ENCODE measurements at regions not wholly inside any gene's neighbourhood (a gene's known extent, or its start where the extent isn't known, plus 50 kb on each side); places are given as distances from the start of the nearest gene placed in this dataset.
"Not testable (repeated sequence)": the region's sequence is repeated elsewhere in the genome, so short reads cannot be mapped to it uniquely, and the experiment has no call there.

- Histone ChIP-seq H3K36me3 (ENCODE audit: low read depth, missing control alignments) (no peaks in the 10 kb centered on the region), H3K27ac (no peak overlapping the region), H3K27me3 (no peaks in the 10 kb centered on the region), H3K4me1 (no peaks in the 10 kb centered on the region), H3K4me3 (no peak overlapping the region), H3K9me3 (no peaks in the 10 kb centered on the region)
- intact Hi-C loops (cut with DNase I; ENCODE audit: low total_unique reads): no loop called here
- no peak for DNase-seq
- WGBS, 2 donors: 49 to 50% methylated on average over 13 of the region's 13 CpGs
- TF ChIP-seq POLR2A (IDR thresholded peaks at IDR 0.05) (no peak), CTCF (IDR thresholded peaks at IDR 0.05) (no peak)
Observed at GRCh38 chr12:9364224-9365176, 156.3 kb upstream of the PZP start.

DNA sequence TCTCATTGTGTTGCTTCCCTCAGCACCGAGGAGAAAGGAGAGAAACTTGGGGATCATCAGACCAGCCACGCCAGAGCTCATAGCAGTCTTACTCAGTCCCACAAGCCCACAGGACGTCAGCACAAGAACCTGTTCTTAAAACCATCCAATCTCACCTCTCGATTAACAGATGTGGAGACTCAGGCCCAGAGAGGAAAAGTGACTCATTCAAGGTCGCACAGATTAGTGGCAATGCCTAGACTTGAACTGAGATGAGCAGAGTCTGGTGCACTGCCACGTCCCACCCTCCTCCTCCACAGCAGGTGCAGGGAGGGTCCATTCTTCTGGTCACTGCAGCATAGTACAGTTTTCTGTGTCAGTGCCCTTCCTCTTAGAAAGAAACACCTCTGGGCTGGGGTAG is 154.9 kb upstream of the PZP start:
- Histone ChIP-seq H3K4me1 (no peaks in the 10 kb centered on the region), H3K9me3 (no peaks in the 10 kb centered on the region), H3K36me3 (ENCODE audit: low read depth, missing control alignments) (no peaks in the 10 kb centered on the region), H3K4me3 (no peak overlapping the region), H3K27me3 (no peaks in the 10 kb centered on the region), H3K27ac (no peak overlapping the region)
- TF ChIP-seq CTCF (IDR thresholded peaks at IDR 0.05) (no peak), POLR2A (IDR thresholded peaks at IDR 0.05) (no peak)
- 65 to 79% methylated on average over 6 of the region's 6 CpGs for WGBS, 2 donors
- intact Hi-C loops (cut with DNase I; ENCODE audit: low total_unique reads): no loop called here
- no peak for DNase-seq

DNA sequence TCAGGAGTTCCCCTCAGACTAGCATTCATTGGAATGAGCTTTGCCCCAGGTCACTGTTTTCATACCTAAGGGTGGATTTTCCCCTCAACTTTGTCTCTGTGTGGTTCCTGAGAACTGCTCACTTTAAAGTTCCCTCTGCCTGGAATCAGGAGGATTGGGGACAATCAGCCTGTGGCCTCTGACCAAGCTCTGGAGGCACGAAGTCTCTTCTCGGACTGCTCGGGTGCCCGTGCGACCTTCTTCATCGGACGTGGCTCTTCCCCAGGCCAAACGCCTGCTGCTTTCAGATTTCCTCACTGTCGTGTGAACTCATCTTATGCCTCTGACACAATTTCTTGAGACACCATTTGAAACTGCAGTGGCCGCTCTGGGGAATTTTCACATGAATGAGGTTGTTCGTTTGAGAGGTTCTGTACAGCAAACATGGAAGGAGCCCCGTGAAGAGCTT is 153.7 kb upstream of the PZP start:
- 80 to 82% methylated on average over 12 of the region's 12 CpGs for WGBS, 2 donors
- no peaks in the 10 kb centered on the region for H3K9me3 ChIP-seq
- no peaks in the 10 kb centered on the region for H3K4me1 ChIP-seq
- intact Hi-C loops (cut with DNase I; ENCODE audit: low total_unique reads): no loop called here
- H3K4me3 ChIP-seq: no peak overlapping the region
- no peaks in the 10 kb centered on the region for H3K27me3 ChIP-seq
- no peaks in the 10 kb centered on the region for H3K36me3 ChIP-seq (ENCODE audit: low read depth, missing control alignments)
- TF ChIP-seq CTCF (IDR thresholded peaks at IDR 0.05) (no peak), POLR2A (IDR thresholded peaks at IDR 0.05) (no peak)
- no peak for DNase-seq
- no peak overlapping the region for H3K27ac ChIP-seq

DNA sequence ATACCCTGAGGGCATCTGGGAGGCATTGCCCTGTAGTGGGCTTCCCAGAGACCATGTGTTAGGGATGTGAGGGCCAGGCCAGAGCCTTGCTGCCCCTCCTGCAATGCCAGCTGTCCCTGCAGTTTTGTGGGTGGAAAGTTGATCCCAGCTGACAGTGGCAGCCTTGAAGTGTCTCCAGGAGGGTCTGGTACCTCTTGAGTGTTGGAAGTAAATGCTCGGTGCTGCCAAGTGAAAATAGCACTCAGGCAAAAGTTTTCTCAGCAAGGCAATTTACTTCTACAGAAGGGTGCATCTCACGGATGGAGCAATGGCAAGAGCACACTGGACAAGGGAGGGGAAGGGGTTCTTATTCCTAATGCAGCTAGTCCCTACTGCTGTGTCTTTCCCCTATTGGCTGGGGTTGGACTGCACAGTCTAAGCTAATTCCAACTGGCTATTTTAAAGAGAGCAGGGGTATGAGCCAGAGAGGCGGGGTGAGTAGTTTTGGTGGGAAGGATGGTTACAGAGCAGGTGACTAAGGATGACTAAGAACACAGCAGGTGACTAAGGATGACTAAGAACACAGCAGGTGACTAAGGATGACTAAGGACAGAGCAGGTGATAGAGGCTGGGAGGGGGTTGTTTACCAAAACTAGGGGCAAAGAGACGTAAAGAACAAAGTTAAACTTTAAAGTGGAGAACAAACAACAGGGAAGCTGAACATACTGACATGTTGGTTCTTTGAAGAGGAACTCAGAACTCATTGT is 146.0 kb upstream of the PZP start:
- H3K27me3 ChIP-seq; H3K9me3 ChIP-seq; H3K36me3 ChIP-seq (ENCODE audit: low read depth, missing control alignments); H3K27ac ChIP-seq; intact Hi-C loops (cut with DNase I; ENCODE audit: low total_unique reads); H3K4me3 ChIP-seq; DNase-seq: not testable (repeated sequence)
- WGBS, 2 donors: 91 to 98% methylated on average over 4 of the region's 4 CpGs
- H3K4me1 ChIP-seq: peaks cover 10% of the 10 kb centered on the region

GRCh38 chr12:9351136-9351535 is 142.9 kb upstream of the PZP start:
- Histone ChIP-seq H3K4me3 (no peak overlapping the region), H3K9me3 (no peaks in the 10 kb centered on the region), H3K27me3 (no peaks in the 10 kb centered on the region), H3K27ac (peak overlapping the region in 1 of 2 donors; percentile 65), H3K4me1 (peaks cover 10% of the 10 kb centered on the region), H3K36me3 (ENCODE audit: low read depth, missing control alignments) (no peaks in the 10 kb centered on the region)
- intact Hi-C loops (cut with DNase I; ENCODE audit: low total_unique reads): no loop called here
- DNase-seq: no peak
- 88 to 100% methylated on average over 2 of the region's 2 CpGs for WGBS, 2 donors
- TF ChIP-seq POLR2A (IDR thresholded peaks at IDR 0.05): no peak
- TF ChIP-seq CTCF (IDR thresholded peaks at IDR 0.05): no peak

All from testis (tissue), 2 donors.